ENCODE measurements at regions not wholly inside any gene's neighbourhood (a gene's known extent, or its start where the extent isn't known, plus 50 kb on each side); places are given as distances from the start of the nearest gene placed in this dataset.

GRCh38 chr5:74300808-74301389 is 339.6 kb downstream of the ENC1 start:
- Histone ChIP-seq H3K27me3 (ENCODE audit: control insufficient read depth, insufficient read depth, low read length) (no peaks in the 10 kb centered on the region), H3K4me3 (ENCODE audit: low read depth, low read length) (no peak overlapping the region), H3K9me3 (ENCODE audit: control insufficient read depth, insufficient read depth, low read length) (no peaks in the 10 kb centered on the region), H3K27ac (ENCODE audit: low read depth, low read length) (no peak overlapping the region)
- no peak for DNase-seq (ENCODE audit: low read depth, low spot score)
- CTCF ChIA-PET = no interaction called here
- no peak for TF ChIP-seq CTCF (IDR thresholded peaks at IDR 0.05; ENCODE audit: low read depth, low read length)
- POLR2A ChIA-PET = no interaction called here

- TF ChIP-seq CTCF (IDR thresholded peaks at IDR 0.05; ENCODE audit: low read depth, low read length) = no peak
- Histone ChIP-seq H3K27me3 (ENCODE audit: control insufficient read depth, insufficient read depth, low read length) (no peaks in the 10 kb centered on the region), H3K4me3 (ENCODE audit: low read depth, low read length) (no peak overlapping the region), H3K9me3 (ENCODE audit: control insufficient read depth, insufficient read depth, low read length) (no peaks in the 10 kb centered on the region), H3K27ac (ENCODE audit: low read depth, low read length) (no peak overlapping the region)
- CTCF ChIA-PET = no interaction called here
- DNase-seq (ENCODE audit: low read depth, low spot score) = no peak
- POLR2A ChIA-PET = no interaction called here
Observed at GRCh38 chr5:74299833-74300232, 340.7 kb downstream of the ENC1 start.

- H3K27me3 ChIP-seq (ENCODE audit: control insufficient read depth, insufficient read depth, low read length) = no peaks in the 10 kb centered on the region
- H3K27ac ChIP-seq (ENCODE audit: low read depth, low read length) = no peak overlapping the region
- ChIA-PET CTCF (interaction anchor here (1.2 kb wide), 1 partner anchor 338 kb away, joined by 3 read pairs; no protein-coding TSS in a partner anchor), POLR2A (interaction anchor here (0.7 kb wide), 1 partner anchor 346 kb away, joined by 3 read pairs; no protein-coding TSS in a partner anchor)
- TF ChIP-seq CTCF (IDR thresholded peaks at IDR 0.05; ENCODE audit: low read depth, low read length) = no peak
- no peaks in the 10 kb centered on the region for H3K9me3 ChIP-seq (ENCODE audit: control insufficient read depth, insufficient read depth, low read length)
- H3K4me3 ChIP-seq (ENCODE audit: low read depth, low read length) = no peak overlapping the region
- DNase-seq (ENCODE audit: low read depth, low spot score) = no peak
Observed at GRCh38 chr5:74296685-74297408, 343.7 kb downstream of the ENC1 start.

GRCh38 chr5:74295676-74296075 is 344.9 kb downstream of the ENC1 start:
- H3K27me3 ChIP-seq (ENCODE audit: control insufficient read depth, insufficient read depth, low read length) = no peaks in the 10 kb centered on the region
- ChIA-PET POLR2A (no interaction called here), CTCF (no interaction called here)
- H3K4me3 ChIP-seq (ENCODE audit: low read depth, low read length) = no peak overlapping the region
- no peak for TF ChIP-seq CTCF (IDR thresholded peaks at IDR 0.05; ENCODE audit: low read depth, low read length)
- DNase-seq (ENCODE audit: low read depth, low spot score) = no peak
- H3K9me3 ChIP-seq (ENCODE audit: control insufficient read depth, insufficient read depth, low read length) = no peaks in the 10 kb centered on the region
- no peak overlapping the region for H3K27ac ChIP-seq (ENCODE audit: low read depth, low read length)

- Histone ChIP-seq H3K9me3 (ENCODE audit: control insufficient read depth, insufficient read depth, low read length) (no peaks in the 10 kb centered on the region), H3K27ac (ENCODE audit: low read depth, low read length) (no peak overlapping the region), H3K27me3 (ENCODE audit: control insufficient read depth, insufficient read depth, low read length) (no peaks in the 10 kb centered on the region), H3K4me3 (ENCODE audit: low read depth, low read length) (no peak overlapping the region)
- ChIA-PET POLR2A (no interaction called here), CTCF (no interaction called here)
- TF ChIP-seq CTCF (IDR thresholded peaks at IDR 0.05; ENCODE audit: low read depth, low read length) = no peak
- no peak for DNase-seq (ENCODE audit: low read depth, low spot score)
Observed at GRCh38 chr5:74295141-74295540, 345.4 kb downstream of the ENC1 start.
